ENCODE measurements at regions not wholly inside any gene's neighbourhood (a gene's known extent, or its start where the extent isn't known, plus 50 kb on each side); places are given as distances from the start of the nearest gene placed in this dataset.

- TF ChIP-seq CTCF (conservative IDR thresholded peaks at IDR 0.05) (no peak), ZFX (IDR thresholded peaks at IDR 0.05) (no peak)
These were observed 951.9 kb upstream of the SLITRK1 start for GRCh38 chr13:84834201-84834600.
